Muscle of leg (tissue), 3 donors: ENCODE measurements at regions not wholly inside any gene's neighbourhood (a gene's known extent, or its start where the extent isn't known, plus 50 kb on each side); places are given as distances from the start of the nearest gene placed in this dataset.
A peak's percentile ranks its signal among the peaks of the same experiment; 100 is the strongest.

Experiments used
- DNase-seq: peaks from one replicate; pipeline ENCODE4 v3.0.0; 2013
- H3K27ac ChIP-seq: one replicate; pipeline ENCODE4 v1.5.1; 2013; ENCODE audit warnings: mild to moderate bottlenecking, low read length, control low read depth
- H3K27me3 ChIP-seq: one replicate; pipeline ENCODE4 v1.6.1; 2013; ENCODE audit warnings: low read length; ENCODE audit not compliant: control insufficient read depth, insufficient read depth
- H3K36me3 ChIP-seq: one replicate; pipeline ENCODE4 v1.6.1; 2013; ENCODE audit warnings: low read length; ENCODE audit not compliant: control insufficient read depth, insufficient read depth
- H3K4me1 ChIP-seq: one replicate; pipeline ENCODE4 v1.6.1; 2013; ENCODE audit warnings: low read length; ENCODE audit not compliant: control insufficient read depth, insufficient read depth
- H3K4me3 ChIP-seq: one replicate; pipeline ENCODE4 v1.5.1; 2013; ENCODE audit warnings: low read length, control low read depth
- H3K9me3 ChIP-seq: replicated peaks from 2 replicates; pipeline ENCODE4 v1.6.1; 2013; ENCODE audit warnings: low read depth, low read length; ENCODE audit not compliant: control insufficient read depth
- WGBS: methylation state at CpG from one replicate; pipeline ENCODE4 v1.1.5; 2013; ENCODE audit warnings: missing lambda C conversion rate; ENCODE audit not compliant: insufficient coverage; 5-methylcytosine and 5-hydroxymethylcytosine counted together

DNA sequence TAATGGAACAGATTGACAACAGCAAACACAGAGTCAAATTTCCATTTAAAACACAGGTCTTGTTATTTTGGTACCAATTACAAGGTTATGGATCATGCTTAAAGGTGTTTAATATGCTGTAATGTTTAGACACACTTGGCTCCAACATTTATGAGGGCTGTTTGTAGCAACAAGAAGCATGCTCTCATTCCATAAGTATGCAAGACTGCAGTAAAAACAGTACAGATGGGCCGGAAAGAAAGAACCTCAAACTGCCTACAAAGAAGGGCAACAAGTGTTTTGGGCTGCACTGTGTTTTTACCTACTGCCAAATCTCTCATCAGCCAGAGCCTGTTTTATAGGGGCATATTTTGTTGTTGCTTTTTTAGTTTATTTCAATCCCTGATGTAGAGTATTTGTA is 100.5 kb upstream of the HS3ST3A1 start:
- WGBS: no CpG with 5 or more reads among the region's 1 CpG
- Histone ChIP-seq H3K27me3 (no peaks in the 10 kb centered on the region), H3K4me1 (no peaks in the 10 kb centered on the region), H3K36me3 (no peaks in the 10 kb centered on the region), H3K9me3 (no peaks in the 10 kb centered on the region), H3K27ac (no peak overlapping the region), H3K4me3 (no peak overlapping the region)
- peak; percentile 22 for DNase-seq

DNA sequence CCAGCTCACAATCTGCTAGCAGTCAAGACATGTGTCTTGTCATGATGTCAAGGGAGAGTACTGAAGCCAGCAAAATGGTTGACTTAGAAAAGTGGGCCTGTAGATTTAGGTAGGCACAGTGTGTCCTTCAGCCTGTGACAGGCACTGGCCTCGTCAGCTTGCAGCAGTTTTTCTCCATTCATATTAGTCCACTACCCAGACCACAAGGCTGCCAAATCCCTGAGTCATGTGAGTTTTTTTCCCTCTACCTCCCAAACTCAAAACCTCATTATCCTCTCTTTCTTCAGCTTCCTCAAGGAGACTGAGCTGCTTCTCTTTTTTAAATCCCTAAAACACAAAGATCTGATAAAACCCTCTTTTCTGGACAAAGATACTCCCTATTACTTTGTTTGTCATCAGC is 102.6 kb upstream of the HS3ST3A1 start:
- Histone ChIP-seq H3K27ac (no peak overlapping the region), H3K4me1 (no peaks in the 10 kb centered on the region), H3K9me3 (no peaks in the 10 kb centered on the region), H3K27me3 (no peaks in the 10 kb centered on the region), H3K36me3 (no peaks in the 10 kb centered on the region), H3K4me3 (no peak overlapping the region)
- DNase-seq: no peak
- 38% methylated on average over 1 of the region's 1 CpG for WGBS

DNA sequence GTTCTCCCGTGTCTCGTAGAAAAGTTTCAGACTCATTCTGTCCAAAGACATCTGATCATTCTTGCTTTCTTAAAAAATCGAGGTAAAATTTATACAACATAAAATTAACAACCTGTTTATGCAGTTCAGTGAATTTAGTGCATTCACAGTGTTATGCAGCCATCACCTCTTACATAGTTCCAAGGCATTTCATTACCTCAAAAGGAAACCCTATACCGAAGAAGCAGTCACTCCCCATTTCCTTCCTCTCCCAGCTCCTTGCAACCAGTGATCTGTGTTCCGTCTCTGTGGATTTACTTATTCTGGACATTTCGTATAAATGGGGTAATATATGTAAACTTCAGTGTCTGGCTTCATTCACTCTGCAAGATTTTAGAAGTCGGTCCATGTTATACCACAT is 103.5 kb upstream of the HS3ST3A1 start:
- DNase-seq: no peak
- Histone ChIP-seq H3K27me3 (no peaks in the 10 kb centered on the region), H3K4me3 (no peak overlapping the region), H3K27ac (no peak overlapping the region), H3K9me3 (no peaks in the 10 kb centered on the region), H3K4me1 (no peaks in the 10 kb centered on the region), H3K36me3 (no peaks in the 10 kb centered on the region)
- WGBS: no CpG with 5 or more reads among the region's 7 CpGs

GRCh38 chr17:13721705-13722104 is 120.0 kb upstream of the HS3ST3A1 start:
- no peaks in the 10 kb centered on the region for H3K9me3 ChIP-seq
- no peaks in the 10 kb centered on the region for H3K36me3 ChIP-seq
- no peaks in the 10 kb centered on the region for H3K27me3 ChIP-seq
- no peak overlapping the region for H3K27ac ChIP-seq
- DNase-seq: no peak
- no peak overlapping the region for H3K4me3 ChIP-seq
- WGBS: 82% methylated on average over 3 of the region's 5 CpGs
- no peaks in the 10 kb centered on the region for H3K4me1 ChIP-seq

GRCh38 chr17:13725288-13725990 is 123.7 kb upstream of the HS3ST3A1 start:
- 0% methylated on average over 1 of the region's 2 CpGs for WGBS

GRCh38 chr17:13727441-13728171 is 125.9 kb upstream of the HS3ST3A1 start:
- Histone ChIP-seq H3K27me3 (no peaks in the 10 kb centered on the region), H3K4me3 (no peak overlapping the region), H3K36me3 (no peaks in the 10 kb centered on the region), H3K4me1 (no peaks in the 10 kb centered on the region), H3K9me3 (no peaks in the 10 kb centered on the region), H3K27ac (no peak overlapping the region)
- DNase-seq: no peak
- no CpG with 5 or more reads among the region's 6 CpGs for WGBS

More at GRCh38 chr17:13725288-13725990, 123.7 kb upstream of the HS3ST3A1 start:
- no peak for DNase-seq
- Histone ChIP-seq H3K27ac (no peak overlapping the region), H3K9me3 (no peaks in the 10 kb centered on the region), H3K4me3 (no peak overlapping the region), H3K36me3 (no peaks in the 10 kb centered on the region), H3K27me3 (no peaks in the 10 kb centered on the region), H3K4me1 (no peaks in the 10 kb centered on the region)

DNA sequence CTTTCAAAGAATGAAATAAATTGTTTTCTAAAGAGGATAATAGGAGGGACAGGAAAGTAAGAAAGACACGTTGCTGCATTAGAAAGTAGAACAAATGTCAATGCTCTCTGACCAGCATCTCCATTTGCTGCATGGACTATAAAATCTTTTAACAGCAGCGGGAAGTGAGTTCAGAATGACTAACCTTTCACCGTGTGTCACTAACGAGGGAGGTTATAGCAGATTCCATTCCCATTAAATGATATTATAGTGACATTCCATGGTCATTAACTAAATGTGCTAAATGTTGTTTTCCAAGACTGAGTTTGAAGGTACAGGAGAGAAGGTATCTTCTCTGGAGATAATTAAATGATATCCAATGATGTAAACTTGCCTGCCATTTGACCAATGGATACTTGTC is 127.1 kb upstream of the HS3ST3A1 start:
- Histone ChIP-seq H3K27ac (no peak overlapping the region), H3K4me1 (no peaks in the 10 kb centered on the region), H3K27me3 (no peaks in the 10 kb centered on the region), H3K9me3 (no peaks in the 10 kb centered on the region), H3K4me3 (no peak overlapping the region), H3K36me3 (no peaks in the 10 kb centered on the region)
- WGBS: 20% methylated on average over 1 of the region's 4 CpGs
- DNase-seq: no peak

DNA sequence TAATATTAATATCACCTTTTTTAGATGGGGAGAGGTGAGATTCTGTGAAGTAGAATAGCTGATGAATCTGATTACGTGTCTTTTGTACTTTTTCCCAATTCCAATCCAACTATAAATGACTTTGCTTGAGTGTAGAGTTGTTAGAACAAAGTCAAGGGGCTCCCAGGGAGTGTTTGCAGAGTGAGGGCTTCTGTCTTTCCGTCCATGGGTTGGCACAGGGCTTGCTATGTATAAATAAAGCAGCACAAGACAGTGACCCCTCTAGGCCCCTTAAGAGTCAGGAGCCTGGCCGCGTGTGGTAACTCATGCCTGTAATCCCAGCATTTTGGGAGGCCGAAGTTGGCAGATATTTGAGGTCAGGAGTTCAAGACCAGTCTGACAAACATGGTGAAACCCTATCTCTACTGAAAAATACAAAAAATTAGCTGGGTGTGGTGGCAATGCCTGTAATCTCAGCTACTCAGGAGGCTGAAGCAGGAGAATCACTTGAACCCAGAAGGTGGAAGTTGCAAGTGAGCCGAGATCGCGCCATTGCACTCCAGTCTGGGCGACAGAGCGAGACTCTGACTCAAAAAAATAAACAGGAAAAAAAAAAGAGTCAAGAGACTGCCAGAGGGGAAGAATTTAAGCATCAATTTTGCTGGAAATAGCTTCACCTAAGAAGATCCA is 127.9 kb upstream of the HS3ST3A1 start:
- no peaks in the 10 kb centered on the region for H3K36me3 ChIP-seq
- H3K4me3 ChIP-seq: no peak overlapping the region
- H3K27me3 ChIP-seq: no peaks in the 10 kb centered on the region
- 80% methylated on average over 1 of the region's 10 CpGs for WGBS
- no peak for DNase-seq
- no peaks in the 10 kb centered on the region for H3K4me1 ChIP-seq
- no peak overlapping the region for H3K27ac ChIP-seq
- H3K9me3 ChIP-seq: no peaks in the 10 kb centered on the region

- no CpG with 5 or more reads among the region's 1 CpG for WGBS
- peaks cover 3% of the 10 kb centered on the region for H3K4me1 ChIP-seq
- no peak for DNase-seq
Observed at GRCh38 chr17:13734880-13735279, 133.2 kb upstream of the HS3ST3A1 start.

GRCh38 chr17:13735444-13735843 is 133.7 kb upstream of the HS3ST3A1 start:
- Histone ChIP-seq H3K4me3 (no peak overlapping the region), H3K9me3 (no peaks in the 10 kb centered on the region), H3K27me3 (no peaks in the 10 kb centered on the region), H3K36me3 (no peaks in the 10 kb centered on the region), H3K4me1 (peaks cover 3% of the 10 kb centered on the region), H3K27ac (no peak overlapping the region)
- WGBS: 57% methylated on average over 1 of the region's 2 CpGs
- DNase-seq: no peak

More at GRCh38 chr17:13734880-13735279, 133.2 kb upstream of the HS3ST3A1 start:
- Histone ChIP-seq H3K27me3 (no peaks in the 10 kb centered on the region), H3K27ac (no peak overlapping the region), H3K9me3 (no peaks in the 10 kb centered on the region), H3K4me3 (no peak overlapping the region), H3K36me3 (no peaks in the 10 kb centered on the region)
